Sciatic nerve (tissue), 2 donors: ENCODE measurements at regions not wholly inside any gene's neighbourhood (a gene's known extent, or its start where the extent isn't known, plus 50 kb on each side); places are given as distances from the start of the nearest gene placed in this dataset.
"Not testable (repeated sequence)": the region's sequence is repeated elsewhere in the genome, so short reads cannot be mapped to it uniquely, and the experiment has no call there.

Source experiments
- ATAC-seq: fragments of 200-7000 bp; cut with Tn5 transposase; one replicate; pipeline ENCODE4 v1.9.1; 2020; ENCODE audit warnings: mild to moderate bottlenecking, moderate library complexity
- DNase-seq: peaks from one replicate; pipeline ENCODE4 v3.0.0-alpha.2; 2020; ENCODE audit warnings: low spot score
- intact Hi-C: fragments of 100-400 bp; cut with DNase I; formaldehyde crosslinking; loops from one replicate; pipeline ENCODE4 v1.14.2; 2022
- donor health status: DM: no; HTN: no; CAD: no.
- donor health status: DM: no; HTN: no; CAD: no.

- no peak for DNase-seq
- intact Hi-C loops = no loop called here
- ATAC-seq = no peak
Observed at GRCh38 chr1:227424159-227424680, 105.9 kb upstream of the CDC42BPA start.

- intact Hi-C loops = no loop called here
Observed at GRCh38 chr1:227422581-227422980, 104.3 kb upstream of the CDC42BPA start.

GRCh38 chr1:227420147-227420546 is 101.9 kb upstream of the CDC42BPA start:
- DNase-seq = no peak
- intact Hi-C loops = no loop called here
- ATAC-seq = no peak

More at GRCh38 chr1:227422581-227422980, 104.3 kb upstream of the CDC42BPA start:
- DNase-seq = no peak
- ATAC-seq = no peak

- DNase-seq (no peak), ATAC-seq (no peak)
- intact Hi-C loops = no loop called here
Observed at GRCh38 chr1:227417756-227418480, 99.6 kb upstream of the CDC42BPA start.

GRCh38 chr1:227416156-227416830 is 98.0 kb upstream of the CDC42BPA start:
- DNase-seq (no peak), ATAC-seq (peak; percentile 46)
- intact Hi-C loops = no loop called here

GRCh38 chr1:227415115-227415790 is 97.0 kb upstream of the CDC42BPA start:
- peak; percentile 74 for ATAC-seq
- intact Hi-C loops = no loop called here

GRCh38 chr1:227411066-227411465 is 92.8 kb upstream of the CDC42BPA start:
- no peak for ATAC-seq
- no peak for DNase-seq
- intact Hi-C loops = no loop called here

More at GRCh38 chr1:227415115-227415790, 97.0 kb upstream of the CDC42BPA start:
- DNase-seq = no peak

- intact Hi-C loops, DNase-seq, ATAC-seq: not testable (repeated sequence)
Observed at GRCh38 chr1:227406332-227406731, 88.0 kb upstream of the CDC42BPA start.

GRCh38 chr1:227403535-227403934 is 85.2 kb upstream of the CDC42BPA start:
- DNase-seq (no peak), ATAC-seq (no peak)
- intact Hi-C loops = no loop called here

- DNase-seq (no peak), ATAC-seq (no peak)
- intact Hi-C loops = no loop called here
Observed at GRCh38 chr1:227401562-227402342, 83.5 kb upstream of the CDC42BPA start.

GRCh38 chr1:227399152-227399730 is 80.9 kb upstream of the CDC42BPA start:
- intact Hi-C loops = no loop called here
- ATAC-seq (no peak), DNase-seq (no peak)

GRCh38 chr1:227397354-227397978 is 79.2 kb upstream of the CDC42BPA start:
- no peak for ATAC-seq

GRCh38 chr1:227396539-227397353 is 78.5 kb upstream of the CDC42BPA start:
- ATAC-seq = no peak
- intact Hi-C loops = no loop called here
- no peak for DNase-seq

More at GRCh38 chr1:227397354-227397978, 79.2 kb upstream of the CDC42BPA start:
- intact Hi-C loops = no loop called here
- no peak for DNase-seq

GRCh38 chr1:227395426-227396028 is 77.2 kb upstream of the CDC42BPA start:
- DNase-seq (no peak), ATAC-seq (peak; percentile 56)
- intact Hi-C loops = no loop called here

GRCh38 chr1:227392984-227393764 is 74.9 kb upstream of the CDC42BPA start:
- DNase-seq (no peak), ATAC-seq (no peak)
- intact Hi-C loops = no loop called here

- ATAC-seq = no peak
Observed at GRCh38 chr1:227391879-227392278, 73.6 kb upstream of the CDC42BPA start.

More at GRCh38 chr1:227391879-227392278, 73.6 kb upstream of the CDC42BPA start:
- intact Hi-C loops = no loop called here
- no peak for DNase-seq
